Upper lobe of left lung (tissue), 4 donors: ENCODE measurements at regions not wholly inside any gene's neighbourhood (a gene's known extent, or its start where the extent isn't known, plus 50 kb on each side); places are given as distances from the start of the nearest gene placed in this dataset.

ENCODE experiments used
- CTCF ChIP-seq, 6 experiments: fragments of 450-650 bp in 4 of 6; fragments of 200-600 bp in 2 of 6; sonication (generic) in 2 of 6; IDR thresholded peaks; one replicate each; pipeline ENCODE4 v1.5.1; 2016 to 2019; ENCODE audit warnings: antibody characterized with exemption in 6 of 6
- EP300 ChIP-seq, 4 donors: sonication (generic); formaldehyde crosslinking; IDR thresholded peaks; one replicate each; pipeline ENCODE4 v1.5.1; 2017; ENCODE audit warnings: antibody characterized with exemption in 4 of 4, control low read depth in 2 of 4
- POLR2A ChIP-seq, 4 donors: fragments of 450-650 bp; IDR thresholded peaks; one replicate each; pipeline ENCODE4 v1.5.1; 2016 to 2017; ENCODE audit warnings: antibody characterized with exemption in 4 of 4, mild to moderate bottlenecking in 2 of 4
- POLR2AphosphoS5 ChIP-seq, 2 donors: sonication (generic); formaldehyde crosslinking; IDR thresholded peaks; one replicate each; pipeline ENCODE4 v1.5.1; 2017; ENCODE audit warnings: antibody characterized with exemption in 2 of 2

- TF ChIP-seq CTCF (IDR thresholded peaks at IDR 0.05): no peak
- TF ChIP-seq EP300 (IDR thresholded peaks at IDR 0.05): no peak
- no peak for TF ChIP-seq POLR2AphosphoS5 (IDR thresholded peaks at IDR 0.05)
- TF ChIP-seq POLR2A (IDR thresholded peaks at IDR 0.05): no peak
Measured at GRCh38 chr13:109494925-109495369, 291.4 kb downstream of the IRS2 start.
